Pancreas (tissue), 10 donors: ENCODE measurements at regions not wholly inside any gene's neighbourhood (a gene's known extent, or its start where the extent isn't known, plus 50 kb on each side); places are given as distances from the start of the nearest gene placed in this dataset.

ENCODE experiments used
- ATAC-seq, 4 donors: fragments of 200-7000 bp; cut with Tn5 transposase; one replicate each; pipeline versions ENCODE4 v1.8.0 to v1.9.1; 2020; ENCODE audit warnings: mild to moderate bottlenecking in 4 of 4, moderate library complexity in 4 of 4
- DNase-seq, 6 donors: peaks; one replicate each; pipeline ENCODE4 v3.0.0-alpha.2; 2020
- FAIRE-seq: peaks from 2 replicates; lab custom pipeline; 2012; peaks lifted over from hg19 to GRCh38; lab: Jason Lieb, UNC
- H3K27ac ChIP-seq, 4 donors: fragments of 200-600 bp; sonication (generic); 1 replicate in 3 of 4; 2 replicates in 1 of 4; pipeline versions ENCODE4 v1.5.0 to v1.8.0; 2020
- H3K27me3 ChIP-seq, 4 donors: fragments of 200-600 bp; one replicate each; pipeline ENCODE4 v1.8.0; 2021
- H3K36me3 ChIP-seq, 3 donors: fragments of 200-600 bp; sonication (generic) in 1 of 3; one replicate each; pipeline versions ENCODE4 v1.5.0 to v1.8.0; 2020 to 2021
- H3K4me1 ChIP-seq, 3 donors: fragments of 200-600 bp; one replicate each; pipeline ENCODE4 v1.8.0; 2021
- H3K4me3 ChIP-seq, 4 donors: fragments of 200-600 bp; sonication (generic) in 2 of 4; one replicate each; pipeline versions ENCODE4 v1.5.0 to v1.8.0; 2020 to 2021
- H3K9me3 ChIP-seq, 4 donors: fragments of 200-600 bp; one replicate each; pipeline ENCODE4 v1.8.0; 2021
- CTCF ChIP-seq, 4 donors: fragments of 200-600 bp; sonication (generic) in 3 of 4; IDR thresholded peaks; one replicate each; pipeline versions ENCODE4 v1.5.0 to v1.8.0; 2021; ENCODE audit warnings: antibody characterized with exemption in 4 of 4
- WGBS, 2 donors: extraction: QIAGEN DNeasy Blood & Tissue Kit; methylation state at CpG; one replicate each; pipeline ENCODE4 v1.1.7; 2013; 5-methylcytosine and 5-hydroxymethylcytosine counted together
- intact Hi-C, 3 donors: fragments of 100-400 bp; cut with DNase I; formaldehyde crosslinking; loops; one replicate each; pipeline versions ENCODE4 v1.11.1 to v1.14.2; 2022
- donor health status: healthy with polysubstance abuse.
- donor health status: DM: no; HTN: no; CAD: no; lungs with moderate emphysema.
- donor health status: DM: no; HTN: no; CAD: no.
- donor health status: control.
- donor health status: control.
- donor health status: Bipolar disorder and iron deficiency.
- donor health status: DM: yes; HTN: yes; CAD: no.
- donor health status: DM: no; HTN: no; CAD: no.
- donor health status: DM: no; HTN: no; CAD: no.
- donor health status: DM: yes; HTN: yes; CAD: no.

GRCh38 chr10:2463316-2463715 lies 604.0 kb upstream of the PFKP start:
- intact Hi-C loops, result no loop called here
- no peak overlapping the region for H3K4me3 ChIP-seq
- FAIRE-seq (no peak), DNase-seq (no peak), ATAC-seq (no peak)
- no peaks in the 10 kb centered on the region for H3K4me1 ChIP-seq
- H3K27ac ChIP-seq, result no peak overlapping the region
- no peaks in the 10 kb centered on the region for H3K36me3 ChIP-seq
- no peak for TF ChIP-seq CTCF (IDR thresholded peaks at IDR 0.05)
- no peaks in the 10 kb centered on the region for H3K9me3 ChIP-seq
- WGBS, 2 donors, result 48 to 56% methylated on average over 1 of the region's 1 CpG
- no peaks in the 10 kb centered on the region for H3K27me3 ChIP-seq

- 52 to 58% methylated on average over 1 of the region's 1 CpG for WGBS, 2 donors
- no peak overlapping the region for H3K27ac ChIP-seq
- H3K36me3 ChIP-seq, result no peaks in the 10 kb centered on the region
- no peak overlapping the region for H3K4me3 ChIP-seq
- no peaks in the 10 kb centered on the region for H3K27me3 ChIP-seq
- TF ChIP-seq CTCF (IDR thresholded peaks at IDR 0.05), result no peak
- no peak for DNase-seq
- no peaks in the 10 kb centered on the region for H3K4me1 ChIP-seq
- H3K9me3 ChIP-seq, result no peaks in the 10 kb centered on the region
- FAIRE-seq, result no peak
- ATAC-seq, result no peak
- intact Hi-C loops, result no loop called here
These were observed 604.8 kb upstream of the PFKP start for GRCh38 chr10:2462581-2462980.

- Histone ChIP-seq H3K4me1 (no peaks in the 10 kb centered on the region), H3K27me3 (no peaks in the 10 kb centered on the region), H3K9me3 (no peaks in the 10 kb centered on the region), H3K4me3 (no peak overlapping the region), H3K36me3 (no peaks in the 10 kb centered on the region), H3K27ac (no peak overlapping the region)
- TF ChIP-seq CTCF (IDR thresholded peaks at IDR 0.05), result no peak
- WGBS, 2 donors, result 50 to 62% methylated on average over 1 of the region's 1 CpG
- DNase-seq (no peak), FAIRE-seq (no peak), ATAC-seq (no peak)
- intact Hi-C loops, result no loop called here
These were observed 606.5 kb upstream of the PFKP start for GRCh38 chr10:2460812-2461211.

GRCh38 chr10:2459713-2460112 lies 607.6 kb upstream of the PFKP start:
- FAIRE-seq (no peak), ATAC-seq (no peak), DNase-seq (no peak)
- WGBS, 2 donors, result 55 to 58% methylated on average over 2 of the region's 2 CpGs
- intact Hi-C loops, result no loop called here
- Histone ChIP-seq H3K4me1 (no peaks in the 10 kb centered on the region), H3K36me3 (no peaks in the 10 kb centered on the region), H3K4me3 (no peak overlapping the region), H3K27me3 (no peaks in the 10 kb centered on the region), H3K9me3 (no peaks in the 10 kb centered on the region), H3K27ac (no peak overlapping the region)
- no peak for TF ChIP-seq CTCF (IDR thresholded peaks at IDR 0.05)

- DNase-seq (no peak), ATAC-seq (no peak), FAIRE-seq (no peak)
- Histone ChIP-seq H3K27ac (no peak overlapping the region), H3K9me3 (no peaks in the 10 kb centered on the region), H3K36me3 (no peaks in the 10 kb centered on the region), H3K27me3 (no peaks in the 10 kb centered on the region), H3K4me1 (no peaks in the 10 kb centered on the region), H3K4me3 (no peak overlapping the region)
- no peak for TF ChIP-seq CTCF (IDR thresholded peaks at IDR 0.05)
- intact Hi-C loops, result no loop called here
- 44 to 54% methylated on average over 7 of the region's 7 CpGs for WGBS, 2 donors
These were observed 610.5 kb upstream of the PFKP start for GRCh38 chr10:2456834-2457233.
